VCaP (cell line): ENCODE measurements at regions not wholly inside any gene's neighbourhood (a gene's known extent, or its start where the extent isn't known, plus 50 kb on each side); places are given as distances from the start of the nearest gene placed in this dataset.
A peak's percentile ranks its signal among the peaks of the same experiment; 100 is the strongest.

Experiments used
- H3K27ac ChIP-seq: fragments of 450-650 bp; 2 replicates; pipeline ENCODE4 v1.5.1; 2017
- CTCF ChIP-seq: fragments of 450-650 bp; conservative IDR thresholded peaks from 2 replicates; pipeline ENCODE4 v1.5.1; 2017; ENCODE audit warnings: mild to moderate bottlenecking, moderate library complexity

- TF ChIP-seq CTCF = no peak
- no peak overlapping the region for H3K27ac ChIP-seq
Observed at GRCh38 chr2:193867454-193867853, 1672.7 kb upstream of the TMEFF2 start.

DNA sequence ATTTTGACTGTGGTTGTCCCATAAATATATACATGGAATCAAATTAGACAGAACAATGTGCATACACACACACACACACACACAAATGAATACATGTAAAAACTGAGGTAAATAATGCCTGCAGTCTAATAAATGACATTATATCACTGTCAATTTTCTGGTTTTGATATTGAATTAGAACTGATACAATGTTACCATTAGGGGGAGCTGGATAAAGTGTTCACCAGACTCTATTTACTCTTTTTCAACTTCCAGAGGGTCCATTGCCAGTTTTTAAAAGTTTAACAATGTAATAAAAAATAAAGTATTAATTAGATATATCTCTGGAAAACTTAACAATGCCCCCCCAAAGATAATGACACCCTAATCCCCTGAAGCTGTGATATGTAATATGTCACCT is 1666.8 kb upstream of the TMEFF2 start:
- peak; percentile 53 for TF ChIP-seq CTCF
- H3K27ac ChIP-seq = no peak overlapping the region

DNA sequence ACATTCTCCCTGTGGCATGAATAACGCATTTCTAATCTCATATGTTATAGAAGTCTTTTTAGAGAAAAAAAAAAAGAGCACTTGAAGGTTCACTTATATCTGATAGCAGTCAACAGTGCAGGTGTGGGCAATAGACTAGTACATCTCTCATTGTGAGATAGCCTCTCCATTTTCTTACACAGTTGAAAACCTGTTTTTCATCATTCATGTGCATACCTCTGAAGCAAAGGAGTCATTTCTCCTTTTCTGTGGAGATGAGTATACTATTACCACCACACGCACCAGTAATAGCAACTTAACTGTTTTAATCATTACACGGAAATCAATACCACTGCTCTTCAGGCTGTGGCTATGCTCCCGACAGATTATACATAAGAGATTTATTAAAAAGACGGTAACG is 1653.3 kb upstream of the TMEFF2 start:
- no peak for TF ChIP-seq CTCF
- H3K27ac ChIP-seq = no peak overlapping the region

GRCh38 chr2:193847130-193847529 is 1652.4 kb upstream of the TMEFF2 start:
- TF ChIP-seq CTCF = no peak
- H3K27ac ChIP-seq = no peak overlapping the region

DNA sequence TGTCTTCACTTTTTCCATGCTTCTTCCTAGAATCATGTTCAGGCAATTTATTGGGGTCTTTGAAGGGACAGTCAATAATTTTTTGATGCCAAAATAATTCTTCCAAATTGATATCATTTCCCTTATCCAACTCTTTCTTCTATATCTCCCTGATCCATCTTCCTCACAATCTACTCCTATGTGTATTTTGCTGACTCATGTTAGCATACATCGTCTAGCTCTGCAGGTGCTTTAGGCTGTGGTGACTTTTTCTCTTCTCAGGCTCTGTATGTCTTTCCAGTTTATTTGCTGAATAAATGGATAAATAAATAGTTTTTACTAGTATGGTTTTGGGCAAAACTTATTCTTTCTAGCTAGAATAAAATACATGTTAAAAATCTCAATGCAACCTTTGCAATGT is 1650.9 kb upstream of the TMEFF2 start:
- H3K27ac ChIP-seq = no peak overlapping the region
- TF ChIP-seq CTCF = no peak

GRCh38 chr2:193843675-193844074 is 1648.9 kb upstream of the TMEFF2 start:
- no peak overlapping the region for H3K27ac ChIP-seq
- no peak for TF ChIP-seq CTCF

DNA sequence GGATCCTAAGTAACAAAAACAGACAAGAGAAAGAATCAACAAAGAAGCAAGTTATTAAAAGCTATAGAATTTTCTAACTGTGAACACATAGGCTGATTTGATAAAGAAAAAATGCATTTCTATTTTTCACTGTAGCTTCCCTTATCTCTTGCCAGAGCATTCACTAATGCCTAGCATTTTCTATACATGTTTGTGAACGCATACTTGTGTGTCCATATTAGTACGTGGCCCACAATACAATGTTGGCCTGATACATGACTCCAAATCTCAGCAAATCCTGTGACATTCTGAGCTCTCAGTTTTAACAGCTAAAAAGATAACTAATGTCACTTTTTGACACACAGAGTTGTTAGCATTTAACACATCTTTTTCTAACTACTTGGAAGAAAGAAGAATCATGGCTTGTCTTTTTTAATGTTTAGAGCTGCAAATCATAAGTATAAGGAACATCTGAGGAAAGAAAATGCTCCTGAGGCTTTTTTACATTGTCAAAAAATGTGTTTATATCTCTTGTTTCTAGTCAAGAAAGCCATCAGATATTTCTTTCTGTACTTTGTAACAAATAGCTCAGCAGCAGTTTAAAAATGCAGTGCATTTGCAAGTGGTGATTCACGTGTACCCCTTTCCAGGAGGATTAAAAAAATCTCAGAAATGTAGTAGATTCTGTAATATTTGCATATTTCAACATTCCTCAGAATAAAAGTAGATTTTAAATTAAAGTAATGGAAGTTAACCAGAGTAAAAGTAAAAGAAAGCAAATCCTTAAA is 1646.8 kb upstream of the TMEFF2 start:
- H3K27ac ChIP-seq = no peak overlapping the region
- no peak for TF ChIP-seq CTCF
